ENCODE measurements at regions not wholly inside any gene's neighbourhood (a gene's known extent, or its start where the extent isn't known, plus 50 kb on each side); places are given as distances from the start of the nearest gene placed in this dataset.

DNA sequence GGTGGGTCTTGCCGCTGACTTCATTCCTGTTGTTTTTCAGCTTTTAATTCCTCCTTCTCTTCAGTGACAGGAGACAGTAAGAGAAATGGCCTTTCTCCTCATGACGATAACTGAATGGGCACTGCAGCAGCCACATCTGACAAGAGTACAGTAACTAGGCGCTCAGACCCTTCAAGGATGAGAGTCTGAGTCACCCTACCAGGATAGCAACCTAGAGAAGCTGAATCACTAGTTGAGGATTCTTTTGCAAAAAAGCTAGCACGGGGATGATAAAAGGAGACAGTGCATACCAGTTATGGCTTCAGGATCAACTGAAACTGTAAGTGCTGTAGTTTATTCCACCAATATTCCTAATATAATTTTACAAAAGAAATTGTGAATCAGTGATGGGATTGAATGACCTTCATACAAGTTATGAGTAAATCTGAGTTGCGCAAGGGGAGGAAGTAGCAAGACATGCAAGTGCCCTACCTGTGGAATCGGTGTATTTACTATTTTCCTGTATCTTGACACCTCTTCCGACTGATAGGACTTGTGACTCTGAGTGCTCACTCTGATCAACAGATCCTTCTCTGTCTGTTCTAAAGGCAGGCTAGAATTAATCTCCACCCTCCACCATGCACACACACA is 161.8 kb upstream of the GRIK2 start:
- TF ChIP-seq, protein P1, sequence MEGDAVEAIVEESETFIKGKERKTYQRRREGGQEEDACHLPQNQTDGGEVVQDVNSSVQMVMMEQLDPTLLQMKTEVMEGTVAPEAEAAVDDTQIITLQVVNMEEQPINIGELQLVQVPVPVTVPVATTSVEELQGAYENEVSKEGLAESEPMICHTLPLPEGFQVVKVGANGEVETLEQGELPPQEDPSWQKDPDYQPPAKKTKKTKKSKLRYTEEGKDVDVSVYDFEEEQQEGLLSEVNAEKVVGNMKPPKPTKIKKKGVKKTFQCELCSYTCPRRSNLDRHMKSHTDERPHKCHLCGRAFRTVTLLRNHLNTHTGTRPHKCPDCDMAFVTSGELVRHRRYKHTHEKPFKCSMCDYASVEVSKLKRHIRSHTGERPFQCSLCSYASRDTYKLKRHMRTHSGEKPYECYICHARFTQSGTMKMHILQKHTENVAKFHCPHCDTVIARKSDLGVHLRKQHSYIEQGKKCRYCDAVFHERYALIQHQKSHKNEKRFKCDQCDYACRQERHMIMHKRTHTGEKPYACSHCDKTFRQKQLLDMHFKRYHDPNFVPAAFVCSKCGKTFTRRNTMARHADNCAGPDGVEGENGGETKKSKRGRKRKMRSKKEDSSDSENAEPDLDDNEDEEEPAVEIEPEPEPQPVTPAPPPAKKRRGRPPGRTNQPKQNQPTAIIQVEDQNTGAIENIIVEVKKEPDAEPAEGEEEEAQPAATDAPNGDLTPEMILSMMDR (IDR thresholded peaks at IDR 0.05; ENCODE audit: low read depth, low read length), result no peak
- TF ChIP-seq POLR2A (IDR thresholded peaks at IDR 0.05; ENCODE audit: extremely low read depth, insufficient read length), result no peak
- TF ChIP-seq, protein P2, sequence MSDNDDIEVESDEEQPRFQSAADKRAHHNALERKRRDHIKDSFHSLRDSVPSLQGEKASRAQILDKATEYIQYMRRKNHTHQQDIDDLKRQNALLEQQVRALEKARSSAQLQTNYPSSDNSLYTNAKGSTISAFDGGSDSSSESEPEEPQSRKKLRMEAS (IDR thresholded peaks at IDR 0.05; ENCODE audit: low read depth, low read length), result no peak
- TF ChIP-seq MYC (IDR thresholded peaks at IDR 0.05; ENCODE audit: low read depth, low read length), result no peak
